Cardiac muscle cell (in vitro differentiated cells and primary cell): ENCODE measurements at regions not wholly inside any gene's neighbourhood (a gene's known extent, or its start where the extent isn't known, plus 50 kb on each side); places are given as distances from the start of the nearest gene placed in this dataset.

Experiments used
- DNase-seq, 2 donors: peaks; one replicate each; pipeline versions ENCODE4 v3.0.0 to v3.0.0-alpha.2; 2010 to 2017; ENCODE audit warnings: low read depth in 1 of 2, low spot score in 1 of 2
- H3K27ac ChIP-seq: fragments of 200-600 bp; sonication (generic); 2 replicates; pipeline ENCODE4 v1.5.1; 2016
- H3K27me3 ChIP-seq: fragments of 200-600 bp; sonication (generic); 2 replicates; pipeline ENCODE4 v1.6.0; 2016; ENCODE audit warnings: control low read depth
- H3K36me3 ChIP-seq: fragments of 200-600 bp; sonication (generic); 2 replicates; pipeline ENCODE4 v1.5.1; 2016; ENCODE audit warnings: control low read depth
- H3K4me1 ChIP-seq: fragments of 200-600 bp; sonication (generic); 2 replicates; pipeline ENCODE4 v1.8.1; 2017; ENCODE audit warnings: low read depth, mild to moderate bottlenecking, mixed run types
- H3K4me3 ChIP-seq: fragments of 200-600 bp; sonication (generic); 2 replicates; pipeline ENCODE4 v1.5.1; 2016; ENCODE audit warnings: mild to moderate bottlenecking
- H3K9me3 ChIP-seq: fragments of 200-600 bp; sonication (generic); 2 replicates; pipeline ENCODE4 v1.5.1; 2017; ENCODE audit warnings: low read depth, mild to moderate bottlenecking, control low read depth
- TF ChIP-seq, protein P1 (sequence below): IDR thresholded peaks from 2 replicates; pipeline ENCODE4 v1.5.1; 2012; ENCODE audit warnings: low read depth, mild to moderate bottlenecking, low read length

DNA sequence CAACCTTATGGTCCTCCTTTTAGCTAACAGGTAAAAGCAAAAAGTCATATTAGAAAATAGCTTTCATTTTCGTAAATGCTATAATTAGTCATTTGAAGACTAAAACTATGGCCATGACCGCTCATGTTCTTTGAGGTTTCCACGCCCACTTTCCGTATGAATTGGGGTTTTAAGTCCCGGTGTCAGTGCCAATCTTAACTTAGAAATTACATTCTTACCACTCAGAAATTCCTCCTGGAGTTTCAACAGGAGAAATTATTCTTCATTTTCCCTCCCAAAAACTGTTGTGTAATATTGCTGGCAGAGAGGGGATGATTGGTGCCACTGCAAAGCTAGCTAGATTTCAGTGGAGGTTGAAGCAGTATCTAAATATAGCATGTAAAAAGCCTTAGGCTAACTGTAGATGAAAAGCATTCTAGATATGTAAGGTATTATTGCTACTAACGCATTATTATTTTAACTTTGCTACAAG lies 71.0 kb upstream of the MDFIC2 start:
- Histone ChIP-seq H3K9me3 (no peaks in the 10 kb centered on the region), H3K4me1 (peaks cover 20% of the 10 kb centered on the region), H3K27me3 (no peaks in the 10 kb centered on the region), H3K27ac (peak overlapping the region; percentile 0), H3K36me3 (no peaks in the 10 kb centered on the region), H3K4me3 (no peak overlapping the region)
- TF ChIP-seq, protein P1, sequence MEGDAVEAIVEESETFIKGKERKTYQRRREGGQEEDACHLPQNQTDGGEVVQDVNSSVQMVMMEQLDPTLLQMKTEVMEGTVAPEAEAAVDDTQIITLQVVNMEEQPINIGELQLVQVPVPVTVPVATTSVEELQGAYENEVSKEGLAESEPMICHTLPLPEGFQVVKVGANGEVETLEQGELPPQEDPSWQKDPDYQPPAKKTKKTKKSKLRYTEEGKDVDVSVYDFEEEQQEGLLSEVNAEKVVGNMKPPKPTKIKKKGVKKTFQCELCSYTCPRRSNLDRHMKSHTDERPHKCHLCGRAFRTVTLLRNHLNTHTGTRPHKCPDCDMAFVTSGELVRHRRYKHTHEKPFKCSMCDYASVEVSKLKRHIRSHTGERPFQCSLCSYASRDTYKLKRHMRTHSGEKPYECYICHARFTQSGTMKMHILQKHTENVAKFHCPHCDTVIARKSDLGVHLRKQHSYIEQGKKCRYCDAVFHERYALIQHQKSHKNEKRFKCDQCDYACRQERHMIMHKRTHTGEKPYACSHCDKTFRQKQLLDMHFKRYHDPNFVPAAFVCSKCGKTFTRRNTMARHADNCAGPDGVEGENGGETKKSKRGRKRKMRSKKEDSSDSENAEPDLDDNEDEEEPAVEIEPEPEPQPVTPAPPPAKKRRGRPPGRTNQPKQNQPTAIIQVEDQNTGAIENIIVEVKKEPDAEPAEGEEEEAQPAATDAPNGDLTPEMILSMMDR, result no peak
- no peak for DNase-seq

DNA sequence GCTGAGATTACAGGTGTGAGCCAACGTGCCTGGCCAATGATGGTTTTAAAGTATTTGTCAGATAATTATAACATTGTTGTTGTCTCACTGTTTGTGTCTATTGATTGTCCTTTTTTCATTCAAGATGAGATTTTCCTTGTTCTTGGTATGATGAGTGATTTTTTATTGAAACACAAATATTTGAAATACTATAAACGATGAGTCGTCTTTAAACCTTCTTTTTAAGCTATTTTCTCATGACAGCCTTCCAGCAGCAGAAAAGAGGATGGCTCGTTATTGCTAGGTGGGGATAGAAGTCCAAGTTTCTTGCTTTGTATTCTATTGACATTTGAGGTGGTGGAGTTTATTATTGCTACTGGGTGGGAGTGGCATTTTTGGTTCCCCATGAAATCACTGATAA lies 61.7 kb upstream of the MDFIC2 start:
- H3K9me3 ChIP-seq, result no peaks in the 10 kb centered on the region
- H3K27me3 ChIP-seq, result no peaks in the 10 kb centered on the region
- no peak overlapping the region for H3K4me3 ChIP-seq
- DNase-seq, result no peak
- no peak overlapping the region for H3K27ac ChIP-seq
- H3K36me3 ChIP-seq, result no peaks in the 10 kb centered on the region
- peaks cover 2% of the 10 kb centered on the region for H3K4me1 ChIP-seq
- TF ChIP-seq, protein P1, result no peak
